ENCODE measurements at regions not wholly inside any gene's neighbourhood (a gene's known extent, or its start where the extent isn't known, plus 50 kb on each side); places are given as distances from the start of the nearest gene placed in this dataset.
A peak's percentile ranks its signal among the peaks of the same experiment; 100 is the strongest.
"Not testable (repeated sequence)": the region's sequence is repeated elsewhere in the genome, so short reads cannot be mapped to it uniquely, and the experiment has no call there.

DNA sequence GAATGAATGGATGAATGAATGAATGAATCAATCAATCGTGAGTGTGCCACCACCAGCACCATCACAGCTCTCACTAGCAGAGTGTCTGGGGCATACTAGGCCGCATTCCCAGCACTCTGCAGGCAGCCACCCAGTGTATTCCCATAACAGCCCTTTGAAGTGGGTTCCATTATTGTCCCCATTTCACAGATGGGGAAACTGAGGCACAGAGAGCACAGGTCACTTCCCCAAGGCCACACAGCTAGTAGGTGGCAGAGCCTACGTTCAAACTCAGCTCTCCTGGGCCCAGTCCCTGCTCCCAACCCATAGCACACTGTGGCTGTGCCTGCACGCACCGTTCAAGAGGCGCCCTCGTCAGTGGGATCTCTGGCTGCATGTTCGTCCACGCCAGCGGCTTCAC, 88.1 kb downstream of the RFLNA start:
- DNase-seq (ENCODE audit: low spot score) = no peak

GRCh38 chr12:124381456-124382296, 86.8 kb downstream of the RFLNA start:
- DNase-seq (ENCODE audit: low spot score) = no peak

GRCh38 chr12:124380796-124381455, 86.0 kb downstream of the RFLNA start:
- DNase-seq (ENCODE audit: low spot score) = no peak

GRCh38 chr12:124379938-124380754, 85.3 kb downstream of the RFLNA start:
- DNase-seq (ENCODE audit: low spot score) = no peak

GRCh38 chr12:124379379-124379937, 84.6 kb downstream of the RFLNA start:
- DNase-seq (ENCODE audit: low spot score) = no peak

- DNase-seq (ENCODE audit: low spot score) = no peak
Measured at GRCh38 chr12:124378926-124379325, 84.0 kb downstream of the RFLNA start.

DNA sequence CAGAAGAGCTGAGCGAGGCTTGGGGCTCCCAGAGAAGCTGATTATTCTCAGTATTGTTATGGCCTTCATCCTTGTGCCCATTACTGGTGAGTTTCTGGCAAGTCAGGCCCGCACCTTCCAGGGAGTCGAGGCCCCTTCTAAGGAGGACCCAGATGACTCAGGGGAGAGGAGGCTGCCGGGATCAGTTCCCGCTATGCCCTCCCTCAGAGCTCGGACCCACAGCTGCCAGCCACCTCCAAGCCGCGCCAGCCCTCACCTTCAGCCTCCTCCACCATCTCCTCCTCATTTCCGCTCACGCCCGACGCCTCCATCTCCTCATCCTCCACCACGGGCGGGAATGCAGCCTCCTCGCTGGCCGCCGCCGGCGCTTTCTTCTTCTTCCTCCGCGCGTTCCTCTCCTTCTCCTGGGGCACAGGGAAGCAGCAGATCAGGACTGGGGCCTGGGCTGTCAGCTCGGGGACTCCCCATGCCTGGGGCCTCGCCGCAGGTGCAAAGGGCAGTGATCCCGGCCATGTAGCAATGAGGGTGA, 83.2 kb downstream of the RFLNA start:
- no peak for DNase-seq (ENCODE audit: low spot score)

- DNase-seq (ENCODE audit: low spot score) = no peak
Measured at GRCh38 chr12:124376435-124376834, 81.5 kb downstream of the RFLNA start.

DNA sequence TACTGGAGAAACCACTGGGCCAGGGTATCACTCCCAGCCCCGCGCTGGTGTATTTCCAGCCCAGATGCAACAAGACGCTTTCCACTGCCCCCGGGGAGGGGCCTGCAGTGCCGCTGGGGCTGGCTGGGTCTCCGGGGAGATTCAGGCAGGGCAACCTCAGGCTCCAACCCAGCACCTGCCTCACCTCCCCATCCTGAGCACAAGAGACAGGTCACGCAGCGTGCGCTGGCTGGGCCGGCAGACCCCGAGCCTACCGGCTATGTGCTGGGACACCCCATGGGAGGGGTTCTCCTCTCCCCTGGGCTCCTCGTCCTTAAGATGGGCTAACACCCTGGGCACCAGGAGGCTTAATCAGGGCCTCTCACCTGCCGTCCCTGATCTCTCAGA, 80.9 kb downstream of the RFLNA start:
- no peak for DNase-seq (ENCODE audit: low spot score)

GRCh38 chr12:124375141-124375788, 80.4 kb downstream of the RFLNA start:
- no peak for DNase-seq (ENCODE audit: low spot score)

GRCh38 chr12:124374567-124374966, 79.7 kb downstream of the RFLNA start:
- DNase-seq (ENCODE audit: low spot score) = no peak

GRCh38 chr12:124374147-124374546, 79.3 kb downstream of the RFLNA start:
- no peak for DNase-seq (ENCODE audit: low spot score)

DNA sequence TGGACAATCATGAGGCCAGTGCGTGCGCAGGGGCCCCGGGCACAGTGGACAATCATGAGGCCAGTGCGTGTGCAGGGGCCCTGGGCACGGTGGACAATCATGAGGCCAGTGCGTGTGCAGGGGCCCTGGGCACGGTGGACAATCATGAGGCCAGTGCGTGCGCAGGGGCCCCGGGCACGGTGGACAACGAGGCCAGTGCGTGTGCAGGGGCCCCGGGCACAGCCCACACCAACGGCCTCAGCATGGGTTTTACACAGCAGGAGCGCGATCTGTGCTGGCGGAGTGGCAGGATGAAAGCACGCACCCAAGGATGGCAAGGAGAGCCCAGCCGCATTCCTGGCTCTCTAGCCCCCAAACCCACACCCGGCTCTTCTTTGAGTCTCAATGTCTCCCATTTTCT, 78.8 kb downstream of the RFLNA start:
- not testable (repeated sequence) for DNase-seq (ENCODE audit: low spot score)

DNA sequence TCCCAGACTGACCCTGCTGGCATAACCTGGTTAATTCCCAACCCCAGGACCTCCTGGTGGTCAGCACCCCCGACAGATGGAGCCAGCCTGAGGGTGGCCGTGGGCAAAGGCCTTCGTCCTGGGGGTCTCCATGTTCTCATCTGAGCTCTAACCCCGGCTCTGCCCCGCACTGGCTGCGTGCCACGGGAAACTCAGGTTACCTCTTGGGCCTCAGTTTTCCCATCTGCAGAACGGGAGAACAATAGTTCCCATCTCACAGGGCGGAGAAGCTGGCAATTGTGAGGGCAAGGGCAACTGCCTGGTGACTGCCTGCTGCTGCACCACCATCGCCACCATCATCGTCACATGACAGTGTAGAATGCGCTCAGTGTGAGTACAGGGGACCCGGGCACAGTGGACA, 77.9 kb downstream of the RFLNA start:
- no peak for DNase-seq (ENCODE audit: low spot score)

- no peak for DNase-seq (ENCODE audit: low spot score)
Measured at GRCh38 chr12:124371970-124372555, 77.2 kb downstream of the RFLNA start.

- no peak for DNase-seq (ENCODE audit: low spot score)
Measured at GRCh38 chr12:124371366-124371765, 76.5 kb downstream of the RFLNA start.

- DNase-seq (ENCODE audit: low spot score) = no peak
Measured at GRCh38 chr12:124370851-124371250, 76.0 kb downstream of the RFLNA start.

DNA sequence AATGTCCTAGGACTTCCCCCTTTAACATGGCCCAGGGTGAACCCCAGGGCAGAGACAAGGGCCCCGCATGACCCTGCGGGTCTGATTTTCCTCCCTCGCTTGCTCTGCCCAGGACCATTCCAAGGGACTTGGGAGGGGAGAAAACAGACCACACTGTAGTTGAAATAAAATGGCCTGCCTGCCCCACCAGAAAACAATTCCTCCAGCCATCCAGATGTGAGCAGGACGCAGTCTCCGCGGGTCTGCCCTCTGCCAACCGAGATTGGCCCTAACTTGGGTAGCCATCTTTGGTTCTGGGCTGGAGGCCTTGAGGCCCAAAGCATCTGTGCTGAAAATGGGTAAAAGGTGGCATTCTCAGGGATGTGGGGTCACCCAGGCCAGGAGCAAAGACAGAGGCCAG, 75.5 kb downstream of the RFLNA start:
- no peak for DNase-seq (ENCODE audit: low spot score)

- no peak for DNase-seq (ENCODE audit: low spot score)
Measured at GRCh38 chr12:124369827-124370378, 75.0 kb downstream of the RFLNA start.

DNA sequence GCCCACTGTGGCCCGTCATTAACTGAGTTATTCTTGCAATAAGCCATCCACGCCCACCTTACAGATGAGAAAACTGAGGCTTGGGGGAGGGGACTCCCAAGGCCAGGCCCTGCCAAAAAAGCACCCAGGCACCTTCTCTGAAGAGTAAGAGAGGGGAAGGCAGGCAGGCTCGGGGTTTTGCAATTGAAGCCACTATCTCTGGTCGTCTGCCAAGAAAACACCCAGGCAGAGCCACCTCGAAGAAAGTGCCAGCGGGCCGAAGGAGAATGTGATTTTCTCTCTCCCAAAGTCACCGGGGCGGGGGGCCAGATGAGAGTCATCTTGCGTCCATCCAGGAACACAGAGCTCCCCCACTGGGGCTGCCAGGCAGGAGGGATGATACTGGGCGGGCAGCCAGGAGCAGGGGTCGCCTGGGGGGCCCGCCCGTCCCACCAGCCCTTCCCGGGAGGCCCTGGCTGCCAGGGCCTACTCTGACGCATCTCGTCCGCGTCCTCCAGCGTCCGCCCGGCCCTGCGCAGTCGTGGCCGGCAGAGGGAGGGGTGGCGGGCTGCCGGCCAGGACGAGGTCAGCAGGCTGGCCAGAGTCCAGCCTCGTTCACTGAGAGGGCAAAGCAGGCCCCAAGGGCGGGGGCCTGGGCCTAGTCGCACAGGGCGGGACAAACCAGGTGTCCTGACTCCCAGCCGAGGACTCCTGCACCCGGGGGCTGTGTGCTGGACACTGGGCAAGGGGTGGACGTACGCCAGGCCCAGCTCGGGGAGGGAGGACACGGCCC, 74.3 kb downstream of the RFLNA start:
- peak; percentile 19 for DNase-seq (ENCODE audit: low spot score)

Measured in hematopoietic multipotent progenitor cell treated with erythropoietin and hydrocortisone succinate and interleukin-3 and kit ligand, for 17 days (in vitro differentiated cells).